DLD1 (cell line): ENCODE measurements at regions not wholly inside any gene's neighbourhood (a gene's known extent, or its start where the extent isn't known, plus 50 kb on each side); places are given as distances from the start of the nearest gene placed in this dataset.

Experiments
- in situ Hi-C: cut with HindIII; loops from 2 replicates; pipeline ENCODE4 v1.10.0; 2017; ENCODE audit warnings: low sequenced_read_pairs

DNA sequence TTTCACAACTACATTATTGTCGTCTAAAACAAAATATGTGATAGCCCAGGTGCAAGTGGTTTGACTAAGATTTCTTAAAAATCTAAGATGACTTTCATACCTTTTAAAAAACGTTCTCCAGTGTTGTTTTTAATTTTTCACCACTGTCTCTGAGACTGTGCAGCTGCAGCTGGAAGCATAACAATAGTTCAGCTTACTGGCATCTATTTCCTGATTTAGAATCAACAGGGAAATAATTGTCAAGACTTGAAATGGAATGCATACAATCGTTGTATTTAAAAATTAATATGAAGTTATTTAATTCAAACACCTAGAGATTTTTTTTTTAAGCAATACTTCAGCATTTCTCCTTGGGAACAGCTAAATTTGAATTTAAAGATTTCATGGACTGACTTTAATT lies 982.0 kb upstream of the EPHA7 start:
- in situ Hi-C loops: no loop called here

DNA sequence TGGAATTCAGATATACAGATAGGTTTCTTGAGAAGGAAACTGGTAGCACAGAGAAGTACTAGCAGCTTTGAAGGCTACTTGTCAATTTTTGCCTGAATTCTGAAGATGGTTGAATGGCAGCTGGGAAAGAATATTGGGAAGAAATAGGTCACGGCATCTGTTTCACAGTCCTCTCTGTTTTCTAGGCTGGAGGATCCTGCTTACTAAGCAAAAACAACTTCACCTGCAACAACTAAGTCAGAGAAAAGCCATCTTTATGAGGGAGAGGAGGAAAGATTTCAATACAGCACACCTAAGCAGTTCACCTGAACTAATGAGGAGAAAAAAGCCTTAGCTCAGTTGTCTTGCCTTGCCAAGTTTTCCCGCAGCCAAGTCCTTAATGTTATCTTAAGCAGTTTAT lies 975.5 kb upstream of the EPHA7 start:
- in situ Hi-C loops: no loop called here

DNA sequence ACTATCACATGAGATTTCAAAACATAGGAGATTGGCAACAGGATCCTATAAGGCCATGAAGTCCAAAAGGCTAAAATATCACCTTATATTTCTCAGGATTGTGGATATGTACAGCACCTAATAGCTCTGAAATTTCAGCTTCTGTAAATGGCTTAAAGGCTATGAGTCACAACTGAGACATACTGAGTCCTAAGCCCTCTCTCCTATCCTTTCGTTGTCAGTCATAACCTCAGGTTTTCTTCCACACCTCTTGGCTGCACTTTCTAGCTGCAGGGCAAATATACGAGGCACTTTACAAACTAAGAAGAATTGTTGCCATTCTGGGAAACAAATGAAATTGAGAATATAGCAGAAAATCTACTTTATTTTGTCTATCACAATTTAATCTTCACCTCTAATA lies 969.9 kb upstream of the EPHA7 start:
- in situ Hi-C loops: no loop called here

DNA sequence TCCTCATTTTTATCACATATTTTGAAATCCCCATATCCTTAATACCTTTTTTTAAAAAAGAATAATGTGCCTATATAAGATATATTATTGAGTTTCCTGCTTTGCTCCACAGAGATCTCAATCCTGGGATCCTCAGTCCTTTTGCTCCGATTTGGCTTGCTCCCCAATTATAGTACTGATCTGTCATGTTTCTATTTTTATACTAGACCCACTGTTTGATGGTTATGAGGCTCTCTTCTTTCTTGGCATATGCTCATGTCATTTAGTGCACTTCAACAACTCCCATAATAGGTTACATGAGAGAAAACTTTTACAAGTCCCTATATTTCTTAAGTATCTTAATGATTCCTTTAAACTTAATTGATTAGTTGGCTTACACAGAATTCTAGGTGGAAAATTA lies 958.5 kb upstream of the EPHA7 start:
- in situ Hi-C loops: no loop called here

DNA sequence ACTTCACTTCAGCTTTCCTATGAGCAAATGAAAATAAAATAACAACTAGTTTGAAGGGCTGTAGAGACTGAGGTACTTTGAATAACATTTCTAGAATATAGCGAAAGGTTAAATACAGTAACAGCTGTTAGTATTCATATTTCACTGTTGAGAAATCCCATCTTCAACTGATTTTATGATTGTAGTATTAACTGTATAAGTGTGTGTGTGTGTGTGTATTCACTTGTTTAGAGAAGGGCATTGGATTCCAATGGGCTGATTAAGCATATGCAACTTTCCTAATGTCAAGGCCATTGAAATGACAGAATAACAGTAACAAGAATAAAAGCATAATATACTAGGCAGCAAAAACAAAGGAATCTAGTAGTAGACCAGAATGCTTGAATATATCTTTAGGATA lies 957.5 kb upstream of the EPHA7 start:
- in situ Hi-C loops: no loop called here

DNA sequence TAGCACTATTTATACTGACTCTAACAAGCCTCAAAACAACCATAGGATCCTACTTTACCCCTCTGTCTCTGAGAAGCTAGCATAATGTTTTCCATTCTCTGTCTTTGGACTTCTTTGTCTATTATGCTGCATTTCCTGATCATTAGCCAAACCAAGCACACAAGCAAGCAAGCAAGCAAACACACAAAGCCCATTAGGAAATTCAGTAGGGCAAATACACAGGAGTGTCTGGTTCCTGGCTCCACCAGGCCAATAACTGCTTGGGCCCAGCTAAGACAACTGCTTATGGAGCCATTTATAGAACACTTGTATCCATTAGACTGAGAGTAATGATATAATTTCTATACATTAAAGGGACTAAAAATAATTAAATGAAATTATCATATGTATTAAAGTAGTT lies 952.9 kb upstream of the EPHA7 start:
- in situ Hi-C loops: no loop called here

DNA sequence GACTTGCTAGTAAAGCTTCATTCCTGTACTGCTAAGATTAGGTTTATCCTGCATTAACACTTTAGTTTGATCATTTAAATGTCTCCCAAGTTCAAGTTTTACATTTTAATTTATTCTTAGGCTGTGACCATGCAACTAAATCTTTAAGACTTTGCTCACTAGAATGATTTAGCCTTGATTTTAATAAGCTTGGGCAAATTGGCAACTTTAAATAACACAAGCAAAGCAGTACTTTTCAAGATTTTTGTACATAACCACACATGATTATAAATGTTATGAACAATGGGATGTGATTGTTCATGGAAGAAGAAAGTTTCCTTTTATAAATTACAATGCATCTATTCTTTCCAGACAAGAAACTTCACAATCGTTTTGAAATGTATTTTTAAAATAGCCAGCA lies 948.0 kb upstream of the EPHA7 start:
- in situ Hi-C loops: no loop called here

DNA sequence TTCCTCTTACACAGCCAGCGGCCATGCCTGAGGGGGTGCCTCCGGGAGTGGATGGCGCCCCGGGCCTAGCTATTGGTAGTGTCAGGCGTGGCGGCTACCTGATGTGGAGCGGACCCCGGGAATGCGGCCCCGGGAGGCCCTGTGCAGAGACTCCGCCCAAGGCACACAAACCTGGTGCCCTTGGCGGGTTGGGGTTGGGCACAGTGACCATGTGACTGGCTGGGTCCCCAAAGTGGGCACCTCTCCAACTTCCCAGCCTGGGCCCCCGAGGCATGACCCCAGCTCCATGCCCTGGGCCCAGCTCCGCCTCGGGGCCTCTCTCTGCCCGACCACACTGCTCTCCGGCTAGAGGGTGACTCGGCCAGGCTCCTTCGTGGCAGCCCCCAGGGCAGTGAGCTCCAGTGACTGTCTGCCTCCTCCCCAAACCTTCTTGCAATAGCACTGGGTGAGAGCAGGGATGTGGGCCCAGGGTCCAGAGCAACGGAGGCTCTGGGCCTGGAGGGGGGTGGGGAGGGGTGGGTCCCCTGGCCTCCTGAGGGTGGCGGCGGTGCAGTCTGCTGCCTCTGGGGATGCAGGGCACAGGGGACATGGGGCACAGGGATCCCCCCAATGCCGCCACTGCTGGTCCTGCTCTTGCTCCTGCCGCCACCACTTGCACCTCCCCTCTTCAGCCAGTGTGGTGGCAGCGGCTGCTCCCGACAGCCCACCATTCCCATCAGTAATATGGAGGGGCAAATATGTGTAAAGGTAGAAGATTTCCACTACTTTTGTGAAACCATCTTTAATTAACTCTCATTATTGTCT lies 942.9 kb upstream of the EPHA7 start:
- in situ Hi-C loops: no loop called here

DNA sequence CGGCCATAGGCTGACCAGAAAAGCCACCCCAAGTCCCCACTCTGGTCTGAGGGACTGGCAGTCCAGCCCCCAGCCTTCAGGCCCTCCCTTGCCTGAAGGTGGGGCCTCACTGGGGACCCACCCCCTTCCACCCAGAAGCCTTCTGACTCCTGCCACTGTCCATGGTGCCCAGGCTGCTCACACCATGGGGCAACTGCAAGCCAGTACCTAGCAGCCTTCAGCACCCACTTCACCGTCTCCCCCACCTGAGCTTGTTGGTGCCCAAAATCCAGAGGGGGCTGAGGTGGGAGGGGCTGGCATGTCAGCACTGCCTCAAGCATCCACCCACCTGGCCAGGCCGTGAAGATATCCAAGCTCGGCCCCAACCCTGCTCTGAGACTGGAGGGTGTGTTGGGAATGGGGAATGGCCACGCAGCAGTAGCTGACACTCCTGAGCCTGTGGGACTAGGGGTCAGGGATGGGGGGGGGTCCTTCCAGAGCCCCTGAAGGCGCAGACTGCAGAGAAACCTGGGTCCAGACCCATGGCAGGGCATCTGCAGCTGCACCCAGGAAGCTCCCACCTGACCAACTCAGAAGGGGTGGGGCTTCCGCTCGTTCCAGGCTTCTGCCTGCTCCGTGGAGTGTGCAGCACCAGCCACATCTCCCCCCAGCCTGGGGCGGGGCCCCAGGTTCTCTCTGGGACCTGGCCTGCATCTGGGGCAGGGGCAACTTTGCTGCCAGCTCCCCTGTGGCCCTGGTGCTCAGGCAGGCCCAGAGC lies 942.1 kb upstream of the EPHA7 start:
- in situ Hi-C loops: no loop called here

DNA sequence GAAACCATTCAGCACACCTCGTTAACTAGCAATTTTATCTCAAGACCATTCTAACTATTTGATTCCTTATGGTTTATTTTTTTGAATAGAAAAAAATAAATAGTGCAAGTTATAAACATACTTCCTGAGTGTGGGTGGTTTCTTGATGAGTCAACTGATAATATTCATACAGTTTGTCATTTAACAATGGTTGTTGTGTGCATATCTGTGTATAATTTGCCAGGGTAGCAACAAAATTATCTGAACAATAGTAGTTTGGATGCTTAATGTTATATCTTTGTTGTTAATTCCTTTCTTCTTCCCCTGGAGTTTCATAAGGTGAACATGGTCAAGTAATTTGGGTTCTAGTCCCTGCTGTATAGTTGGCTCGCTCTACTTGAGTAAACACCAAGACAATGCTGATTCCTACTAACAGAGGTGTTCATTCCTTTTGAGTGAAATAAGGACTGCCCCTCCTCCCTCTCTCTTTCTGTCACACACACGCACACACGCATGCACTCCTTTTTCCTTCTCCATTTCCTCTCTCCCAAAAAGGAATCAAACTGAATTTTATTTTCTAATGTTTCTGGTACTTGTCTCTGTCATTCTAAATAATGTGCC lies 938.1 kb upstream of the EPHA7 start:
- in situ Hi-C loops: no loop called here

DNA sequence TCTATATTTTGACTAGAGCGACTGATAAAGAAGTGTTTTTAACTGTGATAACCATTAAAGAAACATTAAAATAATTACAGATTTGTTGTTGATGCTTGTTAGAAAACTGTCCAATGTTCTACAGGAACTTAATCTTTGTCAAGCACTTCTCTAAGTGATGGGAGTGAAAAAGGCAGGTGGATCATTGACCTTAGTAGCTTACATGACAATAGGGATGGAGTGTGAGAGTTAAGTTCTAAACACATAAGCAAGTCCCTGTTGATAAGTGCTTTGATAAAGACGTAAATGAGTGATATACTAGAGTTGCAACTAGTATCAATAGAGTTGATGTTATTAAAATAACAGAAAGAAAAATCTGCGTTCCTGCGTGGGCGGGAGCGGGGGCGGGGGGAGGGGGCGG lies 931.5 kb upstream of the EPHA7 start:
- in situ Hi-C loops: no loop called here

DNA sequence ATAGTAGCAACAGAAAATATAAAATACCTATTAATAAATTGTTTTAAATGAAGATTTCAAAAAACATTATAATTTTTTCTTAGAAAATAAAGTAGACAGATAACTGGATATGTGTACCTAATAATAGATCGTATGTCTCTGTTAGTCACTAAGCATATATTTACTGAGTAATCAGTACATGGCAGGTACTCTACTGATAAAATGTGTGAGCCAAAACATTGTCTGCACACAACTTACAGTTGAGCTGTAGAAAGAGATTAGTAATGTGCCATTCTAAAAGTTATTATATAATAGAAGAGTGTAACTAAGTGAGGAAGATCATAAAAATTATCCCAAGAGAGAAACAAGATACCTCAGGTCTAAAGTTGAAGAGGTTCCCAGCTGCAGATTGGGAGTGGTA lies 929.9 kb upstream of the EPHA7 start:
- in situ Hi-C loops: no loop called here

DNA sequence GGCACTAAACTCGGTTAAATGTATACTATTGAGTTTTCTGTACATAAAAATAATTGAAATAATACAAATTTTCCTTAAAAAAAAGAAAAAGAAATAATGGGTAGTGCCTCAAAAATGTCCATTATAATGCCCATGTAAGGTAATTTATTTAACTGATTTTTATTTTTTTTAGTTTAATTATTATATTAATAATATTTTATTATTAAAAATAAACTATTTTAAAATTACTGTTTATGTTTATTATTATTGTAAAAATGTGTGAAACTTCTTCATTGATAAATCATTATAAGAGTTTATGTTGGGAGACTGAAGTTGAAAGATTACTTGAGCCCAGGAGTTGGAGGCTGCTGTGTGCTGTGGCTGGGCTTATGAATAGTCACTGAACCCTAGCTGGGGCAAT lies 925.5 kb upstream of the EPHA7 start:
- in situ Hi-C loops: no loop called here

DNA sequence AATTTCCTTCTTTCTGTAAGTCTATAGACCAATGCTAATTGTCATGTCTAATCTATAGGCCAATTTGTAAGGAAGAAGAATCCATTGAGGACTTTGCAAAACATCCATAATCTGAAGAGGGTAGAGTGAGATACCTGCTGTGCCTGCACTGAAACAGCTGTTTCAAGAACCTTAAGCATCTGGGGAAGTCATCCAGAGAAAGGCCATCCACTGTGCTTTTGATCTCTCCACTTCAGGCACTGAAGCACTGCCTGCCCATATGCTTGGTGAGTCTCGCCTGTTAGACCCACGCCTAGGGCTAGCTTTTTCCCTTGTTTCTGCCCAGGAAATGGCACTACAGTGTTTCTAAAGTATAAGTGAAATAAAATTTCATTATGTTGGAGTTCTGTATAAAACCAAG lies 921.8 kb upstream of the EPHA7 start:
- in situ Hi-C loops: no loop called here

DNA sequence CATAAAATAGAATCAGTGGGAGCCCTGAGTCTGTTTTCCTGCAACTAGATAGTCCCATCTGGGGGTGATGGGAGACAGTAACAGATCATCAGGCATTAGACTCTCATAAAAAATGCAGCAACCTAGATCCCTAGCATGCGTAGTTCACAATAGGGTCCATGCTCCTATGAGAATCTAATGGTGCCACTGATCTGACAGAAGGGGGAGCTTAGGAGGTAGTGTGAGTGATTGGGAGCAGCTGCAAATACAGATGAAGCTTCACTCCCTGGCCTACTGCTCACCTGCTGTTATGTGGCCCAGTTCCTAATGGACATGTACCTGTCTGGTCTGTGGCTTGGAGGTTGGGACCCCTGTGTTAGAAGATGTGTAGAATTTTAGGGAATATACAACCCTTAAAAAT lies 904.5 kb upstream of the EPHA7 start:
- in situ Hi-C loops: no loop called here

DNA sequence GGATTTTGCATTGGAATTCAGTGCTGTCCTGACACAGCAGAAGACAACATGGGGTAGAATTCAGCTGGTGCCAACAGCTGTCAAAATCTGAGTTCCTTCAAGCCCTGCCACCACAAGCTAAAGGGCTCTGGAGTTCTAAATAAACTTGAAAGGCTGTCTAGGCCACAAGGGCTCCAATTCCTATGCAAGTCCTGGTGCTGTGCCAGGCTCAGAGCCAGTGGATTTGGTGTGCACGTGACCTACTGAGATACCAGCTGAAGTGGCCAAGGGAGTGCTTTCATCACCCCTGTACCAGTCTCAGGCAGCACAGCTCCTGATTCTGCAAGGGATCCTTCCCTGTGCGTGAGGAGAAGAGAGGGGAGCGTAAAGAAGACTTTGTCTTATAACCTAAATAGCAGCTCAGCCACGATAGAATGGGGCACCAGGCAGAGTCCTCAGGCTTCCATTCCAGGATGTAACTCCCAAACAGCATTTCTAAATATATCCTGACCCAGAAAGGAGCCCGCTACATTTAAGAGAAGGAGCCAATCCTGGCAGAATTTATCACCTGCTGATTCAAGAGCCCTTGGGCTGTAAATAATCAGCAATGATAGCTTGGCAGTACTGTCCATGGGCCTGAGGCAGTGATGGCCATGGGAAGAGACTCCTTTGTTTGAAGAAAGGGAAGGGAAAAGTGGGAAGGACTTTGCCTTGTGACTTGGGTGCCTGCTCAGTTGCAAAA lies 881.2 kb upstream of the EPHA7 start:
- in situ Hi-C loops: no loop called here

DNA sequence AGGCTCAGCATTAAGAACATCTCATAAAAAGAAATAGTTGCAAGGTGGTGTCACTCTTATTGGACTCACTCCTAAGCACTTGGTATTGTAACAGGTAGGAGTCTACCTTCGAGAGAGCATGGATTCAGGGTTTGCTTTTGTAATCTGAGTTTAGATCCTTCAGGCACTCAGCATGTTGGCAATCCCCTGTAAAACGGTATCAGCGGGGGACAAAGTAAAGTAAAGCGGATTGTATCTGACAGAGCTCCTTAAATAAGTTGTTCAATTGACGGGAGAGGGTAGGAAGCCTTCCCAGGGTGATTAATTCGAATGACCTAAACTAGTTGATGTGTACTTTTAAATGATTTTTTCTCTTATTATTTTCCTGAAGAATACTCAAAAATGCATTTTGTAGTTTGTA lies 869.8 kb upstream of the EPHA7 start:
- in situ Hi-C loops: no loop called here

DNA sequence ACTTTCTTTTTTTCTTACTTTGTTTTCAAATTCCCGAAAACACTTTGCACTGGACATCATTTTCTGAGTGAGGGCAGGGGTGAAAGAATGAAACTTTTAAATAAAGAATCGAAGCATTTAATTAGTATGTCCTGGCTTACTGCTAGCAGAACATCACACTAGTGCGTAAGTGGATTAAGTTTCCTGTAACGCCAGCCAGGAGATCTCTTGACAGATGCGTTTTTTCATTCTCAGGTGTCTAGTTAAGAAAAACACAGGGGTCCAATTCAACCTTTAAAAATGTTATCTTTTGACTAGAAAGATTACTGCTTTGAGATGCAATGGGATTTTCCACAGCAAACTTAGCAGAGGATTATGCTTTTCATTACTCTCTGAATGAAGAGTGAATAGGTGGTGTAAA lies 858.8 kb upstream of the EPHA7 start:
- in situ Hi-C loops: no loop called here

DNA sequence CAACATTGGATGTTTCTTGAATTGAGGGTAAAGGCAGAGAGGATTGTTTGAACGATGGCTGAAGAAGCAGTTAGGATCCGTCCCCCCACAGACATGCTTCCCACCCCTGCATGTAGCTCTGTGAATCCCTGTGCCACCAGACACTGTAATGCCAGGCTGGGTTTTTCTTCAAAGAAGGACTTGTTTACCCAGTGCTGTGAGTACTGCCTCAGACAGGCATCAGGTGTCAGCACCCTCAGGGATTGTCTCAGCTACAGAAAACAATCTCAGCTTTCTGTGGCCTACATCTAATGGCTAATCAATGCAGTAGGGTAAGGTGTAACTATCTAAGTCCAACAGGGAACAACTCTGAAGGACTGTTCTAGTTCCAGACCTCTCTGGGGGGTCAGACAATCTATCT lies 853.0 kb upstream of the EPHA7 start:
- in situ Hi-C loops: no loop called here

DNA sequence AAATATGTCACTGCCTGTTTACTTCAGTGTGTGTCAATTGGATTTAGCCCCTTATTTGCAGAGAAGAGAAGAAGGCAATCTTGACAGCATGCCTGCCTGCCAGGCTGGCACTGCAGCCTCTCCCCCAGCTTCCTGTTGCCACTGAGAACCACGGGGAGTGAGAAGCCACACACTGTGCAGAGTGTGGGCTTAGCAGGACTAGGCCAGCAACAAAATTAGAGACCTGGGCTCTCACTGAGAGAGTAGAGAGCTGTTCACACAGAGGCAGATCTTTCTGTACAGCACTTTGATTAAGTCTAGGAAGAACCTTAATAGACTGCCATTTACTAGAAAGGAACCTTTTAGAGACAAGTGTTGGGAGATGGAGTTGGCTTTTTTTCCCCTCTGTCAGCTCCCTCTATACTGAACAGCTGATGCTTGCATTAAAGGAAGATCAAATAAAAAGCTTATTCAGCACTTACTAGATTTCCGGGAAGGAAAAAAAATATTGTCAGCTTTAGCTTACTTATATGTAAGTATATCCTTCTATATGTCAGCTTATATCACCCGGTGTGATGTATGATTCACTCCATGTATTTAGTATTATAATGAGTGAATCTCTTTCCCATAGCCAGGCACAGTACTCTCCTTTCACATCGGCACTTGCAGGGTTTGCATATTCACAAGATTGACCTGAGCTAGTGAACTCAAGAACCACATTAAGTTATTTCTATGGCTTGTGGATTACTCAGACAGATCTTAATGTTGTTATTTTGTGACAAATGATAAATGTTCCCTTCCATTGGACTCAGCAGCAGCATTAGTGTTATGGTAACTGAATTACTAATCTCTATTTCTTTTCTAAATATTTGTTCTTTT lies 851.0 kb upstream of the EPHA7 start:
- in situ Hi-C loops: no loop called here

DNA sequence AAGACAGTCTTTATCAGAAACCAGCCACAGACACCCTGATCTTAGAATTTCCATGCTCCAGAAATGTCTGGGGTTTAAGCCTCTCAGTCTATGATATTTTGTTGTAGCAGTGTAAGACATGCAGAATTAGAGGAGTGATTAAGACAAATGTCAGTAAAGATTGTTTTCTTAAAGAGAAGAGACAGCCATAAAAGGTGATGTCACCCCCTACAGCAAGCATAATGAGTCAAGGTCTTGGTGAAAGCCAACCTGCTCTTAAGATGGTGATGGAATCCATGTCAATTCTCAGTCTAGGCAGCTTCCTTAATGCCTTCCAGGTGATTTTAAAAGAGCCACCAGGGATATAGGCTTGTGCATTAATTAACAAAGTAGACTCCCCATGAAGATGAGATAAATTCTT lies 849.9 kb upstream of the EPHA7 start:
- in situ Hi-C loops: no loop called here
